ENCODE measurements at regions not wholly inside any gene's neighbourhood (a gene's known extent, or its start where the extent isn't known, plus 50 kb on each side); places are given as distances from the start of the nearest gene placed in this dataset.
"Not testable (repeated sequence)": the region's sequence is repeated elsewhere in the genome, so short reads cannot be mapped to it uniquely, and the experiment has no call there.

DNA sequence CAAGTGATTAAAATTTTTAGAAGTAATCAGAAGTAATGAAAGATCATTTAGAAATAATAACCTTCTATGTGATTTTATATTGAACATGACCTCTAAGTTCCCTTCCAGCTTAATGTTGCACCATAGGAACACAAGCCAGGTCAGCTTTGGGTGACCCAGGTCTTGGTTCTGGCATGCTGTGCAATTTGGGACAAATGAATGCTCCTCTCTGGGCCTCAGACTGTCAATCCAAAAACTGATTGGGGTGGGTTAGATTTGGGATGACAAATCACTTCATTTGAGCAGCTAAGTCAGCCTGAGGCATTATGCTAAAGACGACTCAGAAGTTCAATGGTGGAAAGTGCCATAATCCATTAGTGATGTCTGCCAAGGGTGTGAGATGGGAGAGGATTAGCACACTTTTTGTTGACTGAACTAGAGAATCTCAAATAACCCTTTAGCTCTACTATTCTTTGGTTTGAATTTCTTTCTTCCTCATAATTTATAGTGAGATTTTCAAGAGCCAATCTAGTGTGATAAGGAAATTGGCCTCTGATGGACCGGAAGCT lies 60.7 kb upstream of the BOD1 start:
- ChIA-PET POLR2A (no interaction called here), CTCF (no interaction called here)
- ATAC-seq (replicated peaks in 1 of 4) (no peak), DNase-seq (no peak)
- Mint-ChIP-seq H3K27ac (no peak overlapping the region), H3K4me1 (no peaks in the 10 kb centered on the region), H3K4me3 (no peak overlapping the region), H3K9me3 (peaks cover 0 to 7% (median 6%) of the 10 kb centered on the region in 3 donors), H3K36me3 (no peaks in the 10 kb centered on the region), H3K27me3 (peaks cover 10 to 15% of the 10 kb centered on the region in 2 donors)
- Histone ChIP-seq H3K4me1 (ENCODE audit: control insufficient read depth in 1 of 2, extremely low read depth in 1 of 2, insufficient read depth in 2 of 2, low read length in 2 of 2) (no peaks in the 10 kb centered on the region), H3K27me3 (replicated peaks in 1 of 2; ENCODE audit: control insufficient read depth in 2 of 2, extremely low read depth in 1 of 2, insufficient read depth in 2 of 2, low read length in 1 of 2) (peaks cover 0 to 19% of the 10 kb centered on the region in 2 experiments), H3K4me3 (ENCODE audit: control insufficient read depth in 1 of 2, extremely low read depth in 1 of 2, low read length in 1 of 2) (no peak overlapping the region), H3K27ac (ENCODE audit: low read length) (no peak overlapping the region), H3K9me3 (no peaks in the 10 kb centered on the region), H3K36me3 (ENCODE audit: control insufficient read depth in 2 of 2, extremely low read depth in 1 of 2, insufficient read depth in 1 of 2, low read length in 1 of 2) (no peaks in the 10 kb centered on the region)
- WGBS (ENCODE audit: insufficient coverage): 50% methylated on average over 1 of the region's 2 CpGs

DNA sequence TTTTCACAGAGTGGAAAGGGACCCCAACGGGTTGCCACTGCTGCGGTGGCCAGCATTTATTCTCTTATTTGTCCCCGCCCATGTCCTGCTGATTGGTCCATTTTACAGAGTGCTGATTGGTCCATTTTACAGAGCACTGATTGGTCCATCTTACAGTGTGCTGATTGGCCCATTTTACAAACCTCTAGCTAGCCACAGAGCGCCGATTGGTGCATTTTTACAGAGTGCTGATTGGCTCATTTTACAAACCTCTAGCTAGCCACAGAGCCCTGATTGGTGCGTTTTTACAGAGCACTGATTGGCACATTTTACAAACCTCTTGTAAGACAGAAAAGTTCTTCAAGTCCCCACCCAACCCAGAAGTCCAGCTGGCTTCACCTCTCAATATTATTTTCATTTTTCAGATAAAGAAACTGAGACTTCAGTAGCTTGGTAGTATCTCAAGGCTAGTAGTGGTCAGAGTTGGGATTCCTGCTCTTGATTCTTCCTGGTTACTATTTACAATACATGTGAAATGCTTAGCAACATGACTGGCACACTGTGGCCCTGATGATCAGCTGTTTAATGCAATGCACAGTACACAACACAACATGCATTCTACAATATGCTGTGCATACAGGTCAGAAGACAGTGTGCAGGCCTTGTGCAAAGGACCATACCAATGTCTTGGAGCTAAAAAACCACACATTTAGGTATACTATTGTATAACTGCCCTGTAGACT lies 63.6 kb upstream of the BOD1 start:
- H3K4me3 ChIP-seq (ENCODE audit: control insufficient read depth in 1 of 2, extremely low read depth in 1 of 2, low read length in 1 of 2): no peak overlapping the region
- no peak overlapping the region for H3K27ac ChIP-seq (ENCODE audit: low read length)
- no peak overlapping the region for H3K4me3 Mint-ChIP-seq
- H3K4me1 ChIP-seq (ENCODE audit: control insufficient read depth in 1 of 2, extremely low read depth in 1 of 2, insufficient read depth in 2 of 2, low read length in 2 of 2): no peaks in the 10 kb centered on the region
- peaks cover 0 to 4% (median 3%) of the 10 kb centered on the region in 3 donors for H3K9me3 Mint-ChIP-seq
- no peak for ATAC-seq (replicated peaks in 1 of 4)
- H3K27ac Mint-ChIP-seq: no peak overlapping the region
- peaks cover 0 to 6% of the 10 kb centered on the region in 2 experiments for H3K27me3 ChIP-seq (replicated peaks in 1 of 2; ENCODE audit: control insufficient read depth in 2 of 2, extremely low read depth in 1 of 2, insufficient read depth in 2 of 2, low read length in 1 of 2)
- peaks cover 0 to 10% of the 10 kb centered on the region in 2 donors for H3K27me3 Mint-ChIP-seq
- H3K4me1 Mint-ChIP-seq: no peaks in the 10 kb centered on the region
- H3K36me3 Mint-ChIP-seq: no peaks in the 10 kb centered on the region
- H3K9me3 ChIP-seq: no peaks in the 10 kb centered on the region
- no peak for DNase-seq
- ChIA-PET POLR2A (no interaction called here), CTCF (interaction anchor here in 1 of 2 donors (0.7 kb wide), 1 partner anchor 245 kb away, joined by 3 read pairs; no protein-coding TSS in a partner anchor)
- no peaks in the 10 kb centered on the region for H3K36me3 ChIP-seq (ENCODE audit: control insufficient read depth in 2 of 2, extremely low read depth in 1 of 2, insufficient read depth in 1 of 2, low read length in 1 of 2)
- WGBS (ENCODE audit: insufficient coverage): 90% methylated on average over 4 of the region's 6 CpGs

DNA sequence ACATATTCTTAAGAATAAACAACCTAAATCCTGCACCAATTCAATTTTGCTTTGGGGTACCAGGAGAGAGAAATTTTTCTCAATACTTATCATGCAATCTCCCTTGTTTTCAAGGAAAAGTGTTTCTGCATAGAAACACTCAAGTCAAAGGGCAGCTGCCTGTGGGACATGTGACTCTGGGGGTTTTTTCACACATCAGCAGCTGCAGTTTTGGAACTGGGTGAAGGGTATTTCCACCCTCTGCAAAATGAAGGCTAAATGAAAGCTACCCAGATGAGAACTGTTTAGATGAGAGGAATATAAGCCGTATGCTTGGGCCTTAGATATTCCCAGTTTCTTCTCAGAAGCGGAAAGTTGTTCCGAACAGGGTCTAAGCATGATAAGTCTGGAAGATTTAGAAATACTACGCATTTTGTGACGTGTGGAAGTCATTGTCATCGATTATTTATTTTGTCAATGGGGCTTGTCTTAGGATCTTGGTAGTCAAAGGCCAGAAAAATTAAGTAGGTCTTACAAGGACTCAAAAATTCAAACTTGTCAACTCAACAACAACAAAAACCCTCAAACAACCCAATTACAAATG lies 64.3 kb upstream of the BOD1 start:
- Histone ChIP-seq H3K27ac (ENCODE audit: low read length) (no peak overlapping the region), H3K4me3 (ENCODE audit: control insufficient read depth in 1 of 2, extremely low read depth in 1 of 2, low read length in 1 of 2) (no peak overlapping the region), H3K27me3 (replicated peaks in 1 of 2; ENCODE audit: control insufficient read depth in 2 of 2, extremely low read depth in 1 of 2, insufficient read depth in 2 of 2, low read length in 1 of 2) (no peaks in the 10 kb centered on the region), H3K9me3 (no peaks in the 10 kb centered on the region), H3K4me1 (ENCODE audit: control insufficient read depth in 1 of 2, extremely low read depth in 1 of 2, insufficient read depth in 2 of 2, low read length in 2 of 2) (no peaks in the 10 kb centered on the region), H3K36me3 (ENCODE audit: control insufficient read depth in 2 of 2, extremely low read depth in 1 of 2, insufficient read depth in 1 of 2, low read length in 1 of 2) (no peaks in the 10 kb centered on the region)
- WGBS (ENCODE audit: insufficient coverage): 69% methylated on average over 3 of the region's 6 CpGs
- H3K4me3 Mint-ChIP-seq: no peak overlapping the region
- ATAC-seq (replicated peaks in 1 of 4): no peak
- no peaks in the 10 kb centered on the region for H3K36me3 Mint-ChIP-seq
- peaks cover 0 to 11% of the 10 kb centered on the region in 2 donors for H3K27me3 Mint-ChIP-seq
- no peak for DNase-seq
- ChIA-PET POLR2A (no interaction called here), CTCF (no interaction called here)
- no peak overlapping the region for H3K27ac Mint-ChIP-seq
- no peaks in the 10 kb centered on the region for H3K4me1 Mint-ChIP-seq
- peaks cover 0 to 4% (median 3%) of the 10 kb centered on the region in 3 donors for H3K9me3 Mint-ChIP-seq

DNA sequence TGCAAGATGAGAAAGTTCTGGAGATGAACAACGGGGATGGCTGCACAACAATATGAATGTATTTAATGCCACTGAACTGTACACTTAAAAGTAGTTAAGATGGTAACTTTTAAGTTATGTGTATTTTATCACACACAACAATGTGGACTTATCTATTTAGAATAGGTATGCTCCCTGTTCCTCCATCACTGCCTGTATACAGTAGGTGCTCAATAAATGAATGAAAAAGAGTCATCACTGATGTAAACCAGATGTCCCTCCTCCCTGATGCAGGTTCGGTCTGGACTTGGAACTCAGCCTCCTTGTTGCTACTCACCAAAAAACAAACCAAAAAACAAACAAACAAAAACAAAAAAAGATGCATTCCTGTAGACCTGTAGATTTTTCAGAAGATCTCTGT lies 65.9 kb upstream of the BOD1 start:
- H3K27ac Mint-ChIP-seq: no peak overlapping the region
- POLR2A ChIA-PET: no interaction called here
- Histone ChIP-seq H3K27me3 (replicated peaks in 1 of 2; ENCODE audit: control insufficient read depth in 2 of 2, extremely low read depth in 1 of 2, insufficient read depth in 2 of 2, low read length in 1 of 2) (no peaks in the 10 kb centered on the region), H3K36me3 (ENCODE audit: control insufficient read depth in 2 of 2, extremely low read depth in 1 of 2, insufficient read depth in 1 of 2, low read length in 1 of 2) (no peaks in the 10 kb centered on the region), H3K9me3 (no peaks in the 10 kb centered on the region), H3K4me1 (ENCODE audit: control insufficient read depth in 1 of 2, extremely low read depth in 1 of 2, insufficient read depth in 2 of 2, low read length in 2 of 2) (no peaks in the 10 kb centered on the region), H3K4me3 (ENCODE audit: control insufficient read depth in 1 of 2, extremely low read depth in 1 of 2, low read length in 1 of 2) (no peak overlapping the region), H3K27ac (ENCODE audit: low read length) (no peak overlapping the region)
- CTCF ChIA-PET: no interaction called here
- DNase-seq (no peak), ATAC-seq (replicated peaks in 1 of 4) (no peak)
- WGBS (ENCODE audit: insufficient coverage): no CpG with 5 or more reads among the region's 2 CpGs
- H3K36me3 Mint-ChIP-seq: no peaks in the 10 kb centered on the region
- H3K27me3 Mint-ChIP-seq: peaks cover 0 to 7% of the 10 kb centered on the region in 2 donors
- no peak overlapping the region for H3K4me3 Mint-ChIP-seq
- H3K9me3 Mint-ChIP-seq: peaks cover 0 to 4% (median 0%) of the 10 kb centered on the region in 3 donors
- no peaks in the 10 kb centered on the region for H3K4me1 Mint-ChIP-seq

DNA sequence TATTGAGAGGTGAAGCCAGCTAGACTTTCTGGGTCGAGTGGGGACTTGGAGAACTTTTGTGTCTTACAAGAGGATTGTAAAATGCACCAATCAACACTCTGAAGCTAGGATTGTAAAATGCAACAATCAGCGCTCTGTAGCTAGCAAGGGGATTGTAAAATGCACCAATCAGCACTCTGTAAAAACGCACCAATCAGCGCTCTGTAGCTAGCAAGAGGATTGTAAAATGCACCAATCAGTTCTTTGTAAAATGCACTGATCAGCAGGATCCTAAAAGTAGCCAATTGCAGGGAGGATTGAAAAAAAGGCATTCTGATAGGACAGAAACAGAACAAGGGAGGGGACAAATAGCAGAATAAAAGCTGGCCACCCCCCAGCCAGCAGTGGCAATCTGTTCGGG lies 68.1 kb upstream of the BOD1 start:
- H3K27me3 Mint-ChIP-seq; H3K36me3 Mint-ChIP-seq; H3K9me3 ChIP-seq; H3K36me3 ChIP-seq (ENCODE audit: control insufficient read depth in 2 of 2, extremely low read depth in 1 of 2, insufficient read depth in 1 of 2, low read length in 1 of 2); CTCF ChIA-PET; ATAC-seq (replicated peaks in 1 of 4); H3K4me1 Mint-ChIP-seq; H3K27me3 ChIP-seq (replicated peaks in 1 of 2; ENCODE audit: control insufficient read depth in 2 of 2, extremely low read depth in 1 of 2, insufficient read depth in 2 of 2, low read length in 1 of 2); H3K4me1 ChIP-seq (ENCODE audit: control insufficient read depth in 1 of 2, extremely low read depth in 1 of 2, insufficient read depth in 2 of 2, low read length in 2 of 2); H3K4me3 Mint-ChIP-seq; H3K27ac Mint-ChIP-seq; H3K4me3 ChIP-seq (ENCODE audit: control insufficient read depth in 1 of 2, extremely low read depth in 1 of 2, low read length in 1 of 2); POLR2A ChIA-PET; H3K9me3 Mint-ChIP-seq; H3K27ac ChIP-seq (ENCODE audit: low read length); DNase-seq: not testable (repeated sequence)
- 87% methylated on average over 3 of the region's 5 CpGs for WGBS (ENCODE audit: insufficient coverage)

DNA sequence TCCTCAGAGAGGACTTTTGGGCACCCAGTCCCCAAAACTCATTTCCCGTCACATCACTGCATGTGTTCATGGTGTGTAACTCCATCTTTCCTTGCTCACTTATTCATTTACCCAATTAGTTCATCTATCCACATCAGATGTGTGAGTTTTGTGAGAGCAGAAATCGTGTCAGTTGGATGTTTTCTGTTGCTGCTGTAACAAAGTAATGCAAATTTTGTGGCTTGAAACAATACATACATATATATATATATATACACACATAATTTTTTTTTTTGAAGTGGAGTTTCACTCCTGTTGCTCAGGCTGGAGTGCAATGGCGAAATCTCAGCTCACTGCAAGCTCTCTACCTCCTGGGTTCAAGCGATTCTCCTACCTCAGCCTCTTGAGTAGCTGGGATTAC lies 70.5 kb upstream of the BOD1 start:
- 100% methylated on average over 1 of the region's 4 CpGs for WGBS (ENCODE audit: insufficient coverage)
- Histone ChIP-seq H3K9me3 (no peaks in the 10 kb centered on the region), H3K36me3 (ENCODE audit: control insufficient read depth in 2 of 2, extremely low read depth in 1 of 2, insufficient read depth in 1 of 2, low read length in 1 of 2) (no peaks in the 10 kb centered on the region), H3K4me1 (ENCODE audit: control insufficient read depth in 1 of 2, extremely low read depth in 1 of 2, insufficient read depth in 2 of 2, low read length in 2 of 2) (peaks cover 4 to 15% of the 10 kb centered on the region in 2 experiments), H3K27me3 (replicated peaks in 1 of 2; ENCODE audit: control insufficient read depth in 2 of 2, extremely low read depth in 1 of 2, insufficient read depth in 2 of 2, low read length in 1 of 2) (peaks cover 0 to 2% of the 10 kb centered on the region in 2 experiments), H3K27ac (ENCODE audit: low read length) (no peak overlapping the region), H3K4me3 (ENCODE audit: control insufficient read depth in 1 of 2, extremely low read depth in 1 of 2, low read length in 1 of 2) (no peak overlapping the region)
- Mint-ChIP-seq H3K27ac (no peak overlapping the region), H3K9me3 (no peaks in the 10 kb centered on the region), H3K4me3 (no peak overlapping the region), H3K36me3 (no peaks in the 10 kb centered on the region), H3K4me1 (peaks cover 0 to 16% (median 10%) of the 10 kb centered on the region in 3 donors), H3K27me3 (peaks cover 0 to 3% of the 10 kb centered on the region in 2 donors)
- DNase-seq: no peak
- CTCF ChIA-PET: no interaction called here
- ATAC-seq (replicated peaks in 1 of 4): no peak
- POLR2A ChIA-PET: no interaction called here

Data from T-cell (primary cell).